AG09309 (cell line): ENCODE measurements at regions not wholly inside any gene's neighbourhood (a gene's known extent, or its start where the extent isn't known, plus 50 kb on each side); places are given as distances from the start of the nearest gene placed in this dataset.

Experiments
- DNase-seq: peaks from one replicate; pipeline ENCODE4 v3.0.0-alpha.2; 2010; ENCODE audit warnings: low read depth
- H3K4me3 ChIP-seq: 2 replicates; pipeline ENCODE4 v1.5.1; 2011; ENCODE audit warnings: mild to moderate bottlenecking, low read depth, low read length, moderate library complexity; ENCODE audit not compliant: control insufficient read depth
- CTCF ChIP-seq: IDR thresholded peaks from 2 replicates; pipeline ENCODE4 v1.5.1; 2011; ENCODE audit warnings: mild to moderate bottlenecking, low read depth, low read length, inconsistent platforms; ENCODE audit not compliant: insufficient read depth, control insufficient read depth; ENCODE audit errors: missing control alignments

GRCh38 chr1:38132681-38133080, 86.1 kb upstream of the POU3F1 start:
- DNase-seq, result no peak
- TF ChIP-seq CTCF, result no peak
- H3K4me3 ChIP-seq, result no peak overlapping the region

- DNase-seq, result no peak
- no peak overlapping the region for H3K4me3 ChIP-seq
- no peak for TF ChIP-seq CTCF
Measured at GRCh38 chr1:38131024-38131585, 84.5 kb upstream of the POU3F1 start.

GRCh38 chr1:38129971-38130370, 83.4 kb upstream of the POU3F1 start:
- TF ChIP-seq CTCF, result no peak
- DNase-seq, result no peak
- H3K4me3 ChIP-seq, result no peak overlapping the region

GRCh38 chr1:38129473-38129872, 82.9 kb upstream of the POU3F1 start:
- DNase-seq, result no peak
- H3K4me3 ChIP-seq, result no peak overlapping the region

GRCh38 chr1:38128926-38129453, 82.4 kb upstream of the POU3F1 start:
- no peak for TF ChIP-seq CTCF
- DNase-seq, result no peak
- no peak overlapping the region for H3K4me3 ChIP-seq

More at GRCh38 chr1:38129473-38129872, 82.9 kb upstream of the POU3F1 start:
- TF ChIP-seq CTCF, result no peak

GRCh38 chr1:38128511-38128910, 81.9 kb upstream of the POU3F1 start:
- TF ChIP-seq CTCF, result no peak
- no peak overlapping the region for H3K4me3 ChIP-seq
- DNase-seq, result no peak
